ENCODE measurements at regions not wholly inside any gene's neighbourhood (a gene's known extent, or its start where the extent isn't known, plus 50 kb on each side); places are given as distances from the start of the nearest gene placed in this dataset.

DNA sequence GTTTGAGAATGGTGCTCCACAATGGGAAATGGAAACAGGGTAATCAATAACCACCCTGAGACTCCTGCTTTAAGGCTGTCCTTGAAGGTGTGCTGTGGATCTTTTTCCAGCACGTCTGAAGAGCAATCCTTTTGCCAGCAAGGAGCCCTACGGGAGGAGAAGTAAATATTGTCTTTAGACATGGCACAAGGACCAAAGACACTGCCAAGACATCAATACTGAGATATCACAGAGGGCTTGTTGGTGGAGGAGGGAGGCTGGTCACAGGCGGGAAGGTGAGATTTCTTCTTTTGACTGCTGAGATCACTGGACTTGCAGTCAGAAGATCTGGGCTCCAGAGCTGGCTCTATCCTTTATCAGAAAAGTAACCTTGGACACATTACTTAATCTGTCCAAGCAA lies 135.0 kb upstream of the ZNF462 start:
- TF ChIP-seq CTCF (IDR thresholded peaks at IDR 0.05), result no peak
- no peak for DNase-seq (ENCODE audit: low spot score)
- no peaks in the 10 kb centered on the region for H3K36me3 ChIP-seq
- H3K4me3 ChIP-seq, result no peak overlapping the region
- H3K9me3 ChIP-seq, result no peaks in the 10 kb centered on the region
- ATAC-seq (ENCODE audit: insufficient number of reproducible peaks, low FRiP score, low read depth), result no peak
- H3K27ac ChIP-seq, result no peak overlapping the region
- H3K27me3 ChIP-seq (replicated peaks; ENCODE audit: insufficient read depth), result no peaks in the 10 kb centered on the region
- H3K4me1 ChIP-seq (ENCODE audit: control insufficient read depth in 1 of 2, low read depth in 2 of 2), result no peaks in the 10 kb centered on the region

- ATAC-seq (ENCODE audit: insufficient number of reproducible peaks, low FRiP score, low read depth) (no peak), DNase-seq (ENCODE audit: low spot score) (no peak)
- H3K9me3 ChIP-seq, result no peaks in the 10 kb centered on the region
- no peaks in the 10 kb centered on the region for H3K27me3 ChIP-seq (replicated peaks; ENCODE audit: insufficient read depth)
- H3K4me1 ChIP-seq (ENCODE audit: control insufficient read depth in 1 of 2, low read depth in 2 of 2), result no peaks in the 10 kb centered on the region
- no peak overlapping the region for H3K4me3 ChIP-seq
- TF ChIP-seq CTCF (IDR thresholded peaks at IDR 0.05), result no peak
- no peak overlapping the region for H3K27ac ChIP-seq
- no peaks in the 10 kb centered on the region for H3K36me3 ChIP-seq
Measured at GRCh38 chr9:106728860-106729259, 134.1 kb upstream of the ZNF462 start.

DNA sequence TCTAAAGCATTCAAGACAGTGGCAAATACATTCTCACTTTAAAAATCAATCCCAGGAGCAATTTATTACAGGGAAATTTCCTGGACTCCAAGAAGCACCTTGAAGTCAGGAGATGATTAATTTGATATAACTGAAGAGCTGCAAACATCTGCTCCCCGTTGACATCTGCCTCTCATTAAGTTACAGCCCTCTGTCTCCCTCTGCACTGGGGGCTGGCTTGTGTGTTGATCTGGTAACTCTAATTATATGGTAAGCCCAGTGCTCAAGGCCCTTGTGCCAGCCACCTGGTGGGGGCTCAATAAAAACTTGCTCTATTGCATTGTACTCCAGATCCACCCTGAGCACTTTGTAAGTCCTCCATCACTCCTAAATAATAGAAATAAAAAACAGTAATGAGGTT lies 131.1 kb upstream of the ZNF462 start:
- Histone ChIP-seq H3K4me3 (no peak overlapping the region), H3K36me3 (no peaks in the 10 kb centered on the region), H3K27me3 (replicated peaks; ENCODE audit: insufficient read depth) (no peaks in the 10 kb centered on the region), H3K9me3 (no peaks in the 10 kb centered on the region), H3K27ac (no peak overlapping the region), H3K4me1 (ENCODE audit: control insufficient read depth in 1 of 2, low read depth in 2 of 2) (peaks cover 0 to 4% of the 10 kb centered on the region in 2 donors)
- no peak for ATAC-seq (ENCODE audit: insufficient number of reproducible peaks, low FRiP score, low read depth)
- DNase-seq (ENCODE audit: low spot score), result no peak
- TF ChIP-seq CTCF (IDR thresholded peaks at IDR 0.05), result no peak

DNA sequence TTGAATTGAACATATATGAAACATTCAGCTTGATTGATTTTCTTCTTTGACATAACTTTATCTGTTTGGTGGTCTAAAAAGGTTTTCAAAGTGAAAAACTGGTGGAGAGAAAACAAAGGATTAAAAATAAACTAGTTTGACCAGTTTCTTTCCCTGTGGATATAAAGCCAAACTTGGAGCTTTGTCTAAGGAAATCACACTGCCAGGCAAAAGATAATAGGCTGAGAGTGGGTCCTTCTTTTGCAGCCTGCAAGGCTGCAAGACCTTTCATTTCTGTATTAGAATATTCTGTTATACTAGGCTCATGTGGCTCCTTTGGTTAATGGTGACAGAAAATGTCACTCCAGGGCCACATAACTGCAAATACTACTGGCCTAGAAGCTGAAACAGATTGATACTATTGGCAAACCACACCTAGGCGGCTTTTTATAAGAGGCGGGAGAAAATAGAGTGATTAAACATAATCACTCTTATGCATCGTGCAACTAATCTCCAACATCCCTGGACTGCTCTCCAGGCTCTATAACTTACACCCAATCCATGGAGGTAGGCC lies 129.1 kb upstream of the ZNF462 start:
- TF ChIP-seq CTCF (IDR thresholded peaks at IDR 0.05), result no peak
- ATAC-seq (ENCODE audit: insufficient number of reproducible peaks, low FRiP score, low read depth), result no peak
- H3K9me3 ChIP-seq, result no peaks in the 10 kb centered on the region
- H3K36me3 ChIP-seq, result no peaks in the 10 kb centered on the region
- no peak overlapping the region for H3K27ac ChIP-seq
- H3K4me3 ChIP-seq, result no peak overlapping the region
- no peak for DNase-seq (ENCODE audit: low spot score)
- H3K27me3 ChIP-seq (replicated peaks; ENCODE audit: insufficient read depth), result no peaks in the 10 kb centered on the region
- H3K4me1 ChIP-seq (ENCODE audit: control insufficient read depth in 1 of 2, low read depth in 2 of 2), result peaks cover 0 to 4% of the 10 kb centered on the region in 2 donors

- Histone ChIP-seq H3K27me3 (replicated peaks; ENCODE audit: insufficient read depth) (no peaks in the 10 kb centered on the region), H3K4me1 (ENCODE audit: control insufficient read depth in 1 of 2, low read depth in 2 of 2) (peaks cover 0 to 4% of the 10 kb centered on the region in 2 donors), H3K9me3 (no peaks in the 10 kb centered on the region), H3K27ac (no peak overlapping the region), H3K4me3 (no peak overlapping the region), H3K36me3 (no peaks in the 10 kb centered on the region)
- ATAC-seq (ENCODE audit: insufficient number of reproducible peaks, low FRiP score, low read depth) (no peak), DNase-seq (ENCODE audit: low spot score) (no peak)
- no peak for TF ChIP-seq CTCF (IDR thresholded peaks at IDR 0.05)
Measured at GRCh38 chr9:106737516-106737915, 125.5 kb upstream of the ZNF462 start.
